Astrocyte (in vitro differentiated cells and primary cell): ENCODE measurements at regions not wholly inside any gene's neighbourhood (a gene's known extent, or its start where the extent isn't known, plus 50 kb on each side); places are given as distances from the start of the nearest gene placed in this dataset.

Source experiments
- DNase-seq: peaks from one replicate; pipeline ENCODE4 v3.0.0-alpha.2; 2010; ENCODE audit warnings: low read depth
- FAIRE-seq: peaks from 2 replicates; lab custom pipeline; 2011; peaks lifted over from hg19 to GRCh38; lab: Jason Lieb, UNC
- H2AFZ ChIP-seq: 2 replicates; pipeline ENCODE4 v1.6.0; 2012; ENCODE audit warnings: low read depth, low read length, inconsistent platforms
- H3K27ac ChIP-seq: 2 replicates; pipeline ENCODE4 v1.5.1; 2011; ENCODE audit warnings: low read depth, low read length, inconsistent platforms
- H3K27me3 ChIP-seq: 2 replicates; pipeline ENCODE4 v1.6.0; 2011; ENCODE audit warnings: low read length, inconsistent platforms; ENCODE audit not compliant: insufficient read depth
- H3K36me3 ChIP-seq: 2 replicates; pipeline ENCODE4 v1.5.1; 2011; ENCODE audit warnings: low read length, inconsistent platforms; ENCODE audit not compliant: insufficient read depth
- H3K4me1 ChIP-seq: 2 replicates; pipeline ENCODE4 v1.5.1; 2011; ENCODE audit warnings: low read length, inconsistent platforms; ENCODE audit not compliant: insufficient read depth
- H3K4me2 ChIP-seq: 2 replicates; pipeline ENCODE4 v1.6.0; 2012; ENCODE audit warnings: low read length, inconsistent platforms
- H3K4me3 ChIP-seq: 2 replicates; pipeline ENCODE4 v1.5.1; 2011; ENCODE audit warnings: low read depth, mild to moderate bottlenecking, low read length, inconsistent platforms; ENCODE audit not compliant: insufficient read depth
- H3K79me2 ChIP-seq: 2 replicates; pipeline ENCODE4 v1.6.0; 2012; ENCODE audit warnings: mild to moderate bottlenecking, low read length, inconsistent platforms; ENCODE audit not compliant: insufficient read depth
- H3K9ac ChIP-seq: 2 replicates; pipeline ENCODE4 v1.6.0; 2012; ENCODE audit warnings: mild to moderate bottlenecking, low read length, inconsistent platforms
- H3K9me3 ChIP-seq: 2 replicates; pipeline ENCODE4 v1.5.1; 2012; ENCODE audit warnings: low read depth, mild to moderate bottlenecking, low read length, inconsistent platforms; ENCODE audit not compliant: insufficient read depth
- H4K20me1 ChIP-seq: 2 replicates; pipeline ENCODE4 v1.6.0; 2012; ENCODE audit warnings: low read length, inconsistent platforms; ENCODE audit not compliant: insufficient read depth
- H3K27ac Mint-ChIP-seq: one replicate; pipeline ENCODE4 v1.8.0; 2021; ENCODE audit warnings: mild to moderate bottlenecking, mixed read lengths; ENCODE audit not compliant: unreplicated experiment
- H3K27me3 Mint-ChIP-seq: one replicate; pipeline ENCODE4 v1.8.0; 2021; ENCODE audit warnings: low read depth, mixed read lengths; ENCODE audit not compliant: unreplicated experiment
- H3K36me3 Mint-ChIP-seq: one replicate; pipeline ENCODE4 v1.8.0; 2021; ENCODE audit warnings: low read depth, mixed read lengths; ENCODE audit not compliant: unreplicated experiment
- H3K4me1 Mint-ChIP-seq: one replicate; pipeline ENCODE4 v1.8.0; 2021; ENCODE audit warnings: low read depth, mixed read lengths; ENCODE audit not compliant: unreplicated experiment
- H3K4me3 Mint-ChIP-seq: one replicate; pipeline ENCODE4 v1.8.0; 2021; ENCODE audit warnings: mild to moderate bottlenecking, moderate library complexity, mixed read lengths; ENCODE audit not compliant: unreplicated experiment
- H3K9me3 Mint-ChIP-seq: one replicate; pipeline ENCODE4 v1.8.0; 2021; ENCODE audit warnings: mild to moderate bottlenecking, mixed read lengths; ENCODE audit not compliant: unreplicated experiment
- CTCF ChIP-seq: IDR thresholded peaks from 2 replicates; pipeline ENCODE4 v1.5.1; 2011; ENCODE audit warnings: low read depth, mild to moderate bottlenecking, inconsistent platforms, low read length, moderate library complexity; ENCODE audit not compliant: insufficient read depth
- EZH2 ChIP-seq: IDR thresholded peaks from 2 replicates; pipeline ENCODE4 v1.6.1; 2012; ENCODE audit warnings: mild to moderate bottlenecking, low read length, inconsistent platforms; ENCODE audit not compliant: insufficient read depth

GRCh38 chr5:92378966-92379611 lies 996.0 kb upstream of the ARRDC3 start:
- no peak overlapping the region for H3K27ac ChIP-seq
- Mint-ChIP-seq H3K27me3 (no peaks in the 10 kb centered on the region), H3K36me3 (no peaks in the 10 kb centered on the region), H3K9me3 (no peaks in the 10 kb centered on the region), H3K27ac (no peak overlapping the region), H3K4me1 (peaks cover 6% of the 10 kb centered on the region), H3K4me3 (no peak overlapping the region)
- H3K9me3 ChIP-seq = no peaks in the 10 kb centered on the region
- H3K36me3 ChIP-seq = no peaks in the 10 kb centered on the region
- H4K20me1 ChIP-seq = no peaks in the 10 kb centered on the region
- peak overlapping the region; percentile 51 for H2AFZ ChIP-seq
- DNase-seq (peak; percentile 62), FAIRE-seq (no peak)
- H3K4me1 ChIP-seq = peaks cover 10% of the 10 kb centered on the region
- TF ChIP-seq EZH2 = no peak
- no peak for TF ChIP-seq CTCF
- H3K4me2 ChIP-seq = peak overlapping the region; percentile 51
- no peaks in the 10 kb centered on the region for H3K79me2 ChIP-seq
- no peaks in the 10 kb centered on the region for H3K27me3 ChIP-seq
- H3K4me3 ChIP-seq = no peak overlapping the region
- no peak overlapping the region for H3K9ac ChIP-seq

- no peaks in the 10 kb centered on the region for H3K9me3 ChIP-seq
- Mint-ChIP-seq H3K4me3 (no peak overlapping the region), H3K4me1 (peaks cover 8% of the 10 kb centered on the region), H3K9me3 (no peaks in the 10 kb centered on the region), H3K27me3 (no peaks in the 10 kb centered on the region), H3K36me3 (no peaks in the 10 kb centered on the region), H3K27ac (no peak overlapping the region)
- no peak for TF ChIP-seq CTCF
- no peak for TF ChIP-seq EZH2
- DNase-seq (no peak), FAIRE-seq (no peak)
- H3K36me3 ChIP-seq = no peaks in the 10 kb centered on the region
- H3K27me3 ChIP-seq = no peaks in the 10 kb centered on the region
- no peaks in the 10 kb centered on the region for H4K20me1 ChIP-seq
- no peak overlapping the region for H3K9ac ChIP-seq
- no peak overlapping the region for H3K4me2 ChIP-seq
- H3K27ac ChIP-seq = no peak overlapping the region
- H2AFZ ChIP-seq = no peak overlapping the region
- H3K79me2 ChIP-seq = no peaks in the 10 kb centered on the region
- H3K4me3 ChIP-seq = no peak overlapping the region
- H3K4me1 ChIP-seq = peaks cover 19% of the 10 kb centered on the region
These were observed 991.7 kb upstream of the ARRDC3 start for GRCh38 chr5:92374859-92375258.

- H3K4me3 Mint-ChIP-seq = no peak overlapping the region
- Histone ChIP-seq H3K4me3 (no peak overlapping the region), H2AFZ (no peak overlapping the region), H3K9me3 (no peaks in the 10 kb centered on the region), H3K36me3 (no peaks in the 10 kb centered on the region), H3K4me1 (peaks cover 12% of the 10 kb centered on the region), H3K4me2 (no peak overlapping the region), H3K27me3 (no peaks in the 10 kb centered on the region), H4K20me1 (no peaks in the 10 kb centered on the region), H3K27ac (no peak overlapping the region), H3K79me2 (no peaks in the 10 kb centered on the region), H3K9ac (no peak overlapping the region)
- H3K36me3 Mint-ChIP-seq = no peaks in the 10 kb centered on the region
- DNase-seq = peak; percentile 57
- FAIRE-seq = no peak
- no peak for TF ChIP-seq CTCF
- no peak for TF ChIP-seq EZH2
- H3K9me3 Mint-ChIP-seq = peaks cover 2% of the 10 kb centered on the region
- no peaks in the 10 kb centered on the region for H3K27me3 Mint-ChIP-seq
- H3K27ac Mint-ChIP-seq = no peak overlapping the region
- H3K4me1 Mint-ChIP-seq = peaks cover 3% of the 10 kb centered on the region
These were observed 989.6 kb upstream of the ARRDC3 start for GRCh38 chr5:92372766-92373165.
